KOPT-K1 (cell line): ENCODE measurements at regions not wholly inside any gene's neighbourhood (a gene's known extent, or its start where the extent isn't known, plus 50 kb on each side); places are given as distances from the start of the nearest gene placed in this dataset.

Source experiments
- H3K27ac ChIP-seq: fragments of 200-600 bp; sonication (generic); 2 replicates; pipeline ENCODE4 v1.5.1; 2016; ENCODE audit warnings: antibody characterized with exemption, mild to moderate bottlenecking, low read depth, low read length; ENCODE audit not compliant: poor library complexity, severe bottlenecking
- H3K36me3 ChIP-seq: fragments of 200-600 bp; sonication (generic); 2 replicates; pipeline ENCODE4 v1.5.1; 2017; ENCODE audit warnings: antibody characterized with exemption, mild to moderate bottlenecking, low read length, moderate library complexity; ENCODE audit not compliant: insufficient read depth
- H3K9me3 ChIP-seq: fragments of 200-600 bp; sonication (generic); 2 replicates; pipeline ENCODE4 v1.5.1; 2017; ENCODE audit warnings: antibody characterized with exemption, low read length, mild to moderate bottlenecking; ENCODE audit not compliant: insufficient read depth, poor library complexity, severe bottlenecking

GRCh38 chr15:70526974-70527325 lies 236.4 kb downstream of the UACA start:
- no peaks in the 10 kb centered on the region for H3K9me3 ChIP-seq
- H3K36me3 ChIP-seq, result no peaks in the 10 kb centered on the region
- peak overlapping the region; percentile 76 for H3K27ac ChIP-seq

- Histone ChIP-seq H3K36me3 (no peaks in the 10 kb centered on the region), H3K9me3 (no peaks in the 10 kb centered on the region), H3K27ac (peak overlapping the region; percentile 76)
Measured at GRCh38 chr15:70526221-70526973, 237.0 kb downstream of the UACA start.

- Histone ChIP-seq H3K36me3 (no peaks in the 10 kb centered on the region), H3K27ac (no peak overlapping the region)
Measured at GRCh38 chr15:70525551-70525950, 237.8 kb downstream of the UACA start.

GRCh38 chr15:70524470-70524869 lies 238.9 kb downstream of the UACA start:
- Histone ChIP-seq H3K36me3 (no peaks in the 10 kb centered on the region), H3K27ac (no peak overlapping the region), H3K9me3 (no peaks in the 10 kb centered on the region)

More at GRCh38 chr15:70525551-70525950, 237.8 kb downstream of the UACA start:
- no peaks in the 10 kb centered on the region for H3K9me3 ChIP-seq

- no peak overlapping the region for H3K27ac ChIP-seq
- no peaks in the 10 kb centered on the region for H3K36me3 ChIP-seq
- no peaks in the 10 kb centered on the region for H3K9me3 ChIP-seq
Measured at GRCh38 chr15:70523616-70524015, 239.7 kb downstream of the UACA start.

- Histone ChIP-seq H3K27ac (no peak overlapping the region), H3K36me3 (no peaks in the 10 kb centered on the region), H3K9me3 (no peaks in the 10 kb centered on the region)
Measured at GRCh38 chr15:70523192-70523591, 240.2 kb downstream of the UACA start.

GRCh38 chr15:70522323-70522966 lies 240.9 kb downstream of the UACA start:
- H3K36me3 ChIP-seq, result no peaks in the 10 kb centered on the region
- no peaks in the 10 kb centered on the region for H3K9me3 ChIP-seq
- H3K27ac ChIP-seq, result no peak overlapping the region

GRCh38 chr15:70521576-70522322 lies 241.6 kb downstream of the UACA start:
- Histone ChIP-seq H3K9me3 (no peaks in the 10 kb centered on the region), H3K36me3 (no peaks in the 10 kb centered on the region), H3K27ac (no peak overlapping the region)

GRCh38 chr15:70519616-70520015 lies 243.7 kb downstream of the UACA start:
- Histone ChIP-seq H3K27ac (no peak overlapping the region), H3K36me3 (no peaks in the 10 kb centered on the region), H3K9me3 (no peaks in the 10 kb centered on the region)

- H3K9me3 ChIP-seq, result no peaks in the 10 kb centered on the region
- H3K27ac ChIP-seq, result no peak overlapping the region
- H3K36me3 ChIP-seq, result no peaks in the 10 kb centered on the region
Measured at GRCh38 chr15:70519004-70519365, 244.4 kb downstream of the UACA start.

GRCh38 chr15:70518201-70519003 lies 245.0 kb downstream of the UACA start:
- H3K36me3 ChIP-seq, result no peaks in the 10 kb centered on the region
- H3K9me3 ChIP-seq, result no peaks in the 10 kb centered on the region
- no peak overlapping the region for H3K27ac ChIP-seq

GRCh38 chr15:70517194-70517590 lies 246.2 kb downstream of the UACA start:
- no peaks in the 10 kb centered on the region for H3K9me3 ChIP-seq

GRCh38 chr15:70516408-70517193 lies 246.8 kb downstream of the UACA start:
- Histone ChIP-seq H3K9me3 (no peaks in the 10 kb centered on the region), H3K27ac (no peak overlapping the region), H3K36me3 (no peaks in the 10 kb centered on the region)

More at GRCh38 chr15:70517194-70517590, 246.2 kb downstream of the UACA start:
- H3K36me3 ChIP-seq, result no peaks in the 10 kb centered on the region
- no peak overlapping the region for H3K27ac ChIP-seq

- peaks cover 21% of the 10 kb centered on the region for H3K9me3 ChIP-seq
Measured at GRCh38 chr15:70514251-70514650, 249.1 kb downstream of the UACA start.

More at GRCh38 chr15:70514251-70514650, 249.1 kb downstream of the UACA start:
- no peak overlapping the region for H3K27ac ChIP-seq
- no peaks in the 10 kb centered on the region for H3K36me3 ChIP-seq
